ENCODE measurements at regions not wholly inside any gene's neighbourhood (a gene's known extent, or its start where the extent isn't known, plus 50 kb on each side); places are given as distances from the start of the nearest gene placed in this dataset.

- DNase-seq (peak; percentile 59), ATAC-seq (peak; percentile 63)
- intact Hi-C loops (cut with DNase I, micrococcal nuclease), result loop anchor here (1.0 to 5.0 kb wide), 6 partner anchors 57 to 1148 kb away; partner anchors contain the start of gene GLRA2 (in 1 of the 2)
- H3K4me3 Mint-ChIP-seq, result no peak overlapping the region
- H3K36me3 Mint-ChIP-seq (ENCODE audit: low read depth), result no peaks in the 10 kb centered on the region
- no peak overlapping the region for H3K27ac Mint-ChIP-seq
- POLR2A ChIA-PET, result no interaction called here
- H3K4me1 Mint-ChIP-seq, result no peaks in the 10 kb centered on the region
- H3K9me3 Mint-ChIP-seq (ENCODE audit: low read depth), result no peaks in the 10 kb centered on the region
- CTCF ChIA-PET, result no interaction called here
- peaks cover under 1% of the 10 kb centered on the region for H3K27me3 Mint-ChIP-seq
These were observed 66.0 kb upstream of the GEMIN8 start for GRCh38 chrX:14095702-14096101.

DNA sequence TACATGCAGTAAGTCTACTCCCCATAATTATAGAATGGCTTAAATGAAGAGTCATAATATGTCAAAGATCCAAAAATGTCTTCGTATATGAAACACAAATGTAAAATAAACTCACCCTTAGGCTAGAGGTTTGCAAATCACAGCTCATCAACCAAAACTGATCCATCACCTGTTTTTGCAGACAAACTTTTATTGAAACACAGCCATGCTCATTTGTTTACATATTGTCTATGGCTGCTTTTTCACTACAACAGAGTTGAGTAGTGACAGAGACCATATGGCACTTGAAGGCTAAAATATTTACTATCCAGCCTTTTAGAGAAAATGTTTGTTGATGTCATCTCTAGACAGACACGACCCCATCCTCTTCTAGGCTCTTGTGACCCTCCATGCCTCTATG, 64.5 kb upstream of the GEMIN8 start:
- Mint-ChIP-seq H3K36me3 (ENCODE audit: low read depth) (no peaks in the 10 kb centered on the region), H3K4me1 (no peaks in the 10 kb centered on the region), H3K4me3 (no peak overlapping the region), H3K27me3 (peaks cover 4% of the 10 kb centered on the region), H3K9me3 (ENCODE audit: low read depth) (no peaks in the 10 kb centered on the region), H3K27ac (no peak overlapping the region)
- CTCF ChIA-PET, result interaction anchor here (1.7 kb wide), 1 partner anchor 434 kb away, joined by 3 read pairs; no protein-coding TSS in a partner anchor
- ATAC-seq (no peak), DNase-seq (no peak)
- intact Hi-C loops (cut with DNase I, micrococcal nuclease), result loop anchor here in 1 of 2 experiments (2.0 kb wide), 2 partner anchors 55 to 435 kb away; partner anchors contain the start of gene GLRA2
- POLR2A ChIA-PET, result no interaction called here

DNA sequence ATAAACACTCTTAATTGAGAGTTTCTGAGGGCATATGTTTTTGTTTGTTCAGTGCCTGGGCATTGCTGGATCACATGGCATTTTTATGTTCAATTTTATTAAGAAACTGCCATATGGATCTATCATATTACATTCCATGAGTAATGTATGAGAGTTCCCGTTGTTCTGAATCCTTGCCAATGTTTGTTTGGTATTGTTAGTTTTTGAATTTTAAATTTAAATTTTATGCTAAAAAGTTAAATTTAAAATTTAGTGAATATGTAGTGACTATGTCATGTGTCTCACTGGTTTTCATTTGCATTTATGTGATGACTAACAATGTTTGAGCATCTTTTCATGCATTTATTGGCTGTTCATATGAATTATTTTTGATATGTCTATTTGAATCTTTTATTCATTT, 54.8 kb upstream of the GEMIN8 start:
- ATAC-seq, result no peak
- H3K36me3 Mint-ChIP-seq (ENCODE audit: low read depth), result no peaks in the 10 kb centered on the region
- H3K27ac Mint-ChIP-seq, result no peak overlapping the region
- no peaks in the 10 kb centered on the region for H3K4me1 Mint-ChIP-seq
- H3K9me3 Mint-ChIP-seq (ENCODE audit: low read depth), result no peaks in the 10 kb centered on the region
- H3K27me3 Mint-ChIP-seq, result peaks cover 8% of the 10 kb centered on the region
- no peak overlapping the region for H3K4me3 Mint-ChIP-seq
- intact Hi-C loops (cut with DNase I, micrococcal nuclease), result no loop called here
- DNase-seq, result no peak
- POLR2A ChIA-PET, result no interaction called here
- CTCF ChIA-PET, result no interaction called here

DNA sequence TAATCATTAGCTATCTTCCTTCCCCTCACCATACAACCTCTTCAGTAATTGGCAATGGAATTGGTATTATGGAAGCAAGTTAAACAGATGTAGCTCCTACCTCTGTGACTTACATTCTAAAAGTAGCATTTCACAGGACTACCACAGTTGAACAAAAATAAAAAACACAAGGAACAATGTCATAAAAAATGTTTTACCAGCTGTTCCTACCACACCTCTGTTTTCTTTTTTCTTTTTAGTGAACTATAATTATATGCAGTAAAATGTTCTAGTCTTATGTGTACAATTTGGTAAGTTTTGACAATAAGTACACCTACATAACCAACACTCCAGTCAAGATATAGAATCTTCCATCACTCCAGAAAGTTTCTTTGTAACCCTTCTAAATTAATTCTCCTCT, 54.1 kb upstream of the GEMIN8 start:
- no peak overlapping the region for H3K4me3 Mint-ChIP-seq
- no peaks in the 10 kb centered on the region for H3K9me3 Mint-ChIP-seq (ENCODE audit: low read depth)
- no peaks in the 10 kb centered on the region for H3K4me1 Mint-ChIP-seq
- intact Hi-C loops (cut with DNase I, micrococcal nuclease), result no loop called here
- DNase-seq, result no peak
- no peaks in the 10 kb centered on the region for H3K36me3 Mint-ChIP-seq (ENCODE audit: low read depth)
- ChIA-PET POLR2A (no interaction called here), CTCF (no interaction called here)
- ATAC-seq, result no peak
- H3K27me3 Mint-ChIP-seq, result peaks cover 8% of the 10 kb centered on the region
- no peak overlapping the region for H3K27ac Mint-ChIP-seq

GRCh38 chrX:14079891-14080430, 50.3 kb upstream of the GEMIN8 start:
- POLR2A ChIA-PET, result no interaction called here
- ATAC-seq, result no peak

More at GRCh38 chrX:14079891-14080430, 50.3 kb upstream of the GEMIN8 start:
- no peaks in the 10 kb centered on the region for H3K9me3 Mint-ChIP-seq (ENCODE audit: low read depth)
- H3K4me3 Mint-ChIP-seq, result no peak overlapping the region
- no peaks in the 10 kb centered on the region for H3K36me3 Mint-ChIP-seq (ENCODE audit: low read depth)
- intact Hi-C loops (cut with DNase I, micrococcal nuclease), result no loop called here
- no peaks in the 10 kb centered on the region for H3K4me1 Mint-ChIP-seq
- no peak for DNase-seq
- peaks cover 5% of the 10 kb centered on the region for H3K27me3 Mint-ChIP-seq
- CTCF ChIA-PET, result no interaction called here
- H3K27ac Mint-ChIP-seq, result no peak overlapping the region
